GM13977 (cell line): ENCODE measurements at regions not wholly inside any gene's neighbourhood (a gene's known extent, or its start where the extent isn't known, plus 50 kb on each side); places are given as distances from the start of the nearest gene placed in this dataset.
"Not testable (repeated sequence)": the region's sequence is repeated elsewhere in the genome, so short reads cannot be mapped to it uniquely, and the experiment has no call there.

Experiments
- DNase-seq: peaks from one replicate; pipeline ENCODE4 v3.0.0; 2012; ENCODE audit warnings: low spot score
- in situ Hi-C: fragments of 300-500 bp; cut with MboI; formaldehyde crosslinking; loops from one replicate; pipeline ENCODE4 v1.12.0; 2022; ENCODE audit warnings: low sequenced_read_pairs, low pct_unique_long_range_greater_than_20kb, mixed read lengths, inconsistent platforms; ENCODE audit not compliant: unreplicated experiment
- TF ChIP-seq, protein P1 (sequence below): IDR thresholded peaks from 2 replicates; pipeline ENCODE4 v1.5.1; 2012; ENCODE audit warnings: mild to moderate bottlenecking, control low read depth; ENCODE audit not compliant: insufficient read depth; ENCODE audit errors: extremely low read depth, missing control alignments

DNA sequence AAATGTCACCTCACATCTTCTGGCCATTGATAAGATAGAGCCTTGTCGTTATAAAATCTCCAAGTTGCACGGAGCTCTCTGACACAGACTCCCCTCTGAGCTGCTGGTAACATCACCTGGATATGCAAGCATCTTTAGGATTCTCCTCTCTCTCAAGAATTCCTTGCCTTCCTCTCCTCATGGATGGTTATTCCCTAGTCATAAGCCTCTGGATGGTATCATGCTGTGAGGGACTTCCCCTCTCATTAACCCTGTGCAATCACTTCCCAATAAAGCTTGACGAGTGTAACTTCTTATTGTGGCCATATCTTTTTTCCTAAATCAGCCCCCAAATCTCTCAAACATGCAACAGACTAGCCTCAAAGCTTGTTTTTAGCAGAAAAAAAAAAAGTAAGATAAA, 1057.0 kb upstream of the SLIT2 start:
- TF ChIP-seq, protein P1, sequence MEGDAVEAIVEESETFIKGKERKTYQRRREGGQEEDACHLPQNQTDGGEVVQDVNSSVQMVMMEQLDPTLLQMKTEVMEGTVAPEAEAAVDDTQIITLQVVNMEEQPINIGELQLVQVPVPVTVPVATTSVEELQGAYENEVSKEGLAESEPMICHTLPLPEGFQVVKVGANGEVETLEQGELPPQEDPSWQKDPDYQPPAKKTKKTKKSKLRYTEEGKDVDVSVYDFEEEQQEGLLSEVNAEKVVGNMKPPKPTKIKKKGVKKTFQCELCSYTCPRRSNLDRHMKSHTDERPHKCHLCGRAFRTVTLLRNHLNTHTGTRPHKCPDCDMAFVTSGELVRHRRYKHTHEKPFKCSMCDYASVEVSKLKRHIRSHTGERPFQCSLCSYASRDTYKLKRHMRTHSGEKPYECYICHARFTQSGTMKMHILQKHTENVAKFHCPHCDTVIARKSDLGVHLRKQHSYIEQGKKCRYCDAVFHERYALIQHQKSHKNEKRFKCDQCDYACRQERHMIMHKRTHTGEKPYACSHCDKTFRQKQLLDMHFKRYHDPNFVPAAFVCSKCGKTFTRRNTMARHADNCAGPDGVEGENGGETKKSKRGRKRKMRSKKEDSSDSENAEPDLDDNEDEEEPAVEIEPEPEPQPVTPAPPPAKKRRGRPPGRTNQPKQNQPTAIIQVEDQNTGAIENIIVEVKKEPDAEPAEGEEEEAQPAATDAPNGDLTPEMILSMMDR: no peak
- DNase-seq: no peak

DNA sequence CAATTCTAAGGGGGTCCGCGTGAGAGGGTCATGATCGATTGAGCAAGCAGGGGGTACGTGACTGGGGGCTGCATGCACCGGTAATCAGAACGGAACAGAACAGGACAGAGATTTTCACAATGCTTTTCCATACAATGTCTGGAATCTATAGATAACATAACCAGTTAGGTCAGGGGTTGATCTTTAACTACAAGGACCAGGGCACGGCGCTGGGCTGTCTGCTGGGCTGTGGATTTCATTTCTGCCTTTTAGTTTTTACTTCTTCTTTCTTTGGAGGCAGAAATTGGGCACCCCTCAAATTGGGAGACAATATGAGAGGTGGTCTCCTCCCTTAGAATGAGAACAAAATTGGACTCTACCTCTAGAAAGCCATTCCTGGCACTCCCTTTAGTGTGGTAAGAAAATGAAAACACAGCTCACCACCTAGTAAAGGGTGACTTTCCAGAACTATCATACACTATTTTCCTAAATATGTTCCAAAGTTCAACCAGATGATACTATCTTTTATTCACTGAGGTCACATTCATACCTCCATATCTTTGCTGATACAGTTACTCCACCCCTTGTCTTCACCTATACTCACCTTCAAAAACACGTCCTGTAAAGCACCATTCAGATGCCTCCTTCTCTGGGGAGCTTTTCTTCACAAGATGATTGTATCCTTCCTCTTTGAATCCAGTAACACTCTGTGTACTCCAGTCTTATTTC, 1058.3 kb upstream of the SLIT2 start:
- DNase-seq: no peak
- in situ Hi-C loops: no loop called here
- TF ChIP-seq, protein P1: no peak

More for the DNA sequence above, 1057.0 kb upstream of the SLIT2 start:
- in situ Hi-C loops: no loop called here

DNA sequence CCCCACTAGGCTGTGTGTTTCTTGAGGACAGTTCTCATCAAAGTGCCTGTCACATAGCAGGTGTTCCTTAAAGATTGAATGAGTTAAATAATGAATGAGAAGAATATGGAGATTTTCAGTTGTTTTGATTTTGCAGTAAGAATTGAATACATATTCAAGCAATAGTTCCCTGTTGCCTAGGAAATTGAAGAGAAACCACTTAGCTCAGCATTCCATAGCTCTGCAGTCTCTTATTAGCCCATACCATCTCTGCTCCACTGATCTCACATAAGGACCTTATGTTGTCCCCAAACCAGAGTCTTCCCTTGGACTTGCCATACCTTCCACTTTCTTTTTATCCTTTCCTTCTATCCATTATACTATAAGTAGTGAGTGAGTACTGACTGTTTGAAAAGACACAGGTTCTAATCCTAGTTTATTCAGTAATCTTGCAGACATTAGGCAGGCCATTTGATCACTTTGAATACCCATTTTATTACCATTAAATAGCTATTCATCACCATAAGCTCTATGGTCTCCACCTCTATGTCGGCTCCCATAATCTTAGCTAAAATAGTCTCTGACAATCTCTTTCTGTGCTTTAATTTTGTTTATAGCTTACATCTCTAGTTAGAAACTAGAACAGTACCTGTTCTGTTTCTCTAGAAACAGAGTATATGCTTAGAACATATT, 1059.6 kb upstream of the SLIT2 start:
- in situ Hi-C loops: no loop called here
- DNase-seq: no peak
- TF ChIP-seq, protein P1: no peak

DNA sequence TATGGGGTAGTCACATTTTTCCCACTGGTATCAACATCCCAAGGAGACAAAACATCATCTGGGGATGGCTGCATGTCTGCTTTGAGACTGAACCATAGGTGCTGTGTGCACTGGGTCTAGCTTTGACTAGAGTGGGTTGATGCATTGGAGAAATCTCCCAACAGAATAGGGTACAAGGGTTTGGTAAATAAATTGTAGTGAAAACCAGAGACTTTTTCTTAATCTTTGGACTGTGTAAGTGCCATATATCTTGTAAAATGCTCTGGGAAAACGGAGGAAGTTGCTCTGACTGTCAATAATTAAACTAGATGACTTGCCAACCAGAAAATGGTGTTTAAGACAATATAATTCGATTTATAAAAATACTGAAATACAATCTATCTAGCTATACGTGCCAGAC, 1064.0 kb upstream of the SLIT2 start:
- DNase-seq: no peak
- TF ChIP-seq, protein P1: no peak
- in situ Hi-C loops: no loop called here

DNA sequence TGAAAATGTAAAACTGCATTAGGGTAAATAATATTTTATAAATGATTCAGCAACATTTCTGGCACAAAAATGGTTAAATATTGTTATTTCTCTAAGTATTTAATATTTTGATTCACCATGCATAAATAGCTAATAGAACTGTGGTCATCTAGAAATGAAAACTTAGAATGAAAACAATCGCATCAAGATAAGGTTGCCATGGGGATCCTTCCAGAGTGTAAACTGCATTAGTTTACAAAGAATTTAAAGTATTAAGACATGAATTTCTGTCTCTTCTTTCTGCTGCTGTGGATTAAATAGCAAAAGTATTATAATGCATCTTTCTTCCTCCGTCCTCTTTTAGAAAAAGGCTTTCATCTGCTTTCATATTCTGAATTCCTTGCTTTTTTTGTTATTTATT, 1064.6 kb upstream of the SLIT2 start:
- in situ Hi-C loops: no loop called here

DNA sequence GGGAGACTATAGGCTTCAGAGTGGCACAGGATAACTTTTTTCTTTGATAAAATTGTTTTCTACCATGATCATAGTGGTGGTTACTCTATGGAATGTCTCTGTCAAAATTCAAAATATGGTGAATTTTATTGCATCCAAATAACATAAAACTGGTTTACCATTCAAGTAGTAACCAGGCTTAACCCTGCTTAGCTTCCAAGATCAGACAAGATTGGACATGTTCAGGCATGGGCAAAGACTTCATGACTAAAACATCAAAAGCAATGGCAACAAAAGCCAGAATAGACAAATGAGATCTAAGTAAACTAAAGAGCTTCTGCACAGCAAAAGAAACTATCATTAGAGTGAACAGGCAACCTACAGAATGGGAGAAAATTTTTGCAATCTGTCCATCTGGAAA, 1070.1 kb upstream of the SLIT2 start:
- in situ Hi-C loops, DNase-seq: not testable (repeated sequence)

More for the DNA sequence above, 1064.6 kb upstream of the SLIT2 start:
- DNase-seq: no peak
- TF ChIP-seq, protein P1: no peak

DNA sequence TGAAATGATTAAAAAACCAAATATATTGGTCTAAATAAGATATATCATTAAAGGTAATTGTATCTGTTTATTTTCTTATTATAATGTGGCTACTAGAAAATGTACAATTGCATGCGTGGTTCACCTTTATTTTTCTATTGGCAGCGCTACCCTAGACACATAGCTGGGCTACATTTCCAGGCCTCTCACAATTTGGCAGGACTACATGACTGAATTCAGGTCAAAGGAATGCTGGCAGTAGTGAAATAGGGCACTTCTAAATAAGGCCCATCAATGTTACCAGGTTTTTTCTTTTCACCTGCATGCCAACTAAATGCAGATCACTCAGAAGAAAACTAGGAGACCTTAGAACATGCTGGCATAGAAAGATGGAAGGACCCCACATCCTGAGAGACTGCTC, 1072.9 kb upstream of the SLIT2 start:
- DNase-seq: no peak
- in situ Hi-C loops: no loop called here
- TF ChIP-seq, protein P1: no peak
